Gastrocnemius medialis (tissue), 4 donors: ENCODE measurements at regions not wholly inside any gene's neighbourhood (a gene's known extent, or its start where the extent isn't known, plus 50 kb on each side); places are given as distances from the start of the nearest gene placed in this dataset.
A peak's percentile ranks its signal among the peaks of the same experiment; 100 is the strongest.

Experiments
- ATAC-seq, 2 donors: fragments of 150-250 bp; one replicate each; pipeline ENCODE4 v1.9.1; 2016
- DNase-seq, 2 donors: peaks; one replicate each; pipeline ENCODE4 v3.0.0-alpha.2; 2019
- H3K27ac ChIP-seq, 4 donors: fragments of 200-600 bp; sonication (generic); 1 replicate in 1 of 4; 2 replicates in 3 of 4; pipeline ENCODE4 v1.5.1; 2016 to 2018; ENCODE audit warnings: mild to moderate bottlenecking in 2 of 4, moderate library complexity in 1 of 4
- H3K27me3 ChIP-seq, 3 donors: fragments of 200-600 bp; sonication (generic) in 2 of 3; 1 replicate in 1 of 3; 2 replicates in 2 of 3; pipeline versions ENCODE4 v1.5.1 to v1.6.0; 2016 to 2019; ENCODE audit warnings: mild to moderate bottlenecking in 1 of 3, moderate library complexity in 1 of 3
- H3K36me3 ChIP-seq, 2 donors: fragments of 200-600 bp; sonication (generic) in 1 of 2; one replicate each; pipeline ENCODE4 v1.5.1; 2017 to 2018
- H3K4me1 ChIP-seq, 2 donors: fragments of 200-600 bp; sonication (generic) in 1 of 2; one replicate each; pipeline ENCODE4 v1.5.1; 2016 to 2017; ENCODE audit warnings: mild to moderate bottlenecking in 2 of 2
- H3K4me3 ChIP-seq, 4 donors: fragments of 200-600 bp; sonication (generic) in 3 of 4; 1 replicate in 1 of 4; 2 replicates in 3 of 4; pipeline ENCODE4 v1.5.1; 2016 to 2019; ENCODE audit warnings: mild to moderate bottlenecking in 2 of 4
- H3K9me3 ChIP-seq, 3 donors: fragments of 200-600 bp; sonication (generic) in 2 of 3; 1 replicate in 1 of 3; 2 replicates in 2 of 3; pipeline ENCODE4 v1.5.1; 2016 to 2019
- CTCF ChIP-seq, 5 experiments: fragments of 450-650 bp in 3 of 5; fragments of 200-600 bp in 2 of 5; sonication (generic) in 2 of 5; IDR thresholded peaks in 4 of 5; conservative IDR thresholded peaks in 1 of 5; 1 replicate in 4 of 5; 2 replicates in 1 of 5; pipeline ENCODE4 v1.5.1; 2016 to 2019; ENCODE audit warnings: antibody characterized with exemption in 5 of 5, mild to moderate bottlenecking in 3 of 5, moderate library complexity in 3 of 5
- POLR2A ChIP-seq, 2 donors: fragments of 450-650 bp; IDR thresholded peaks; one replicate each; pipeline ENCODE4 v1.6.1; 2017; ENCODE audit warnings: antibody characterized with exemption in 2 of 2, mild to moderate bottlenecking in 2 of 2, moderate library complexity in 2 of 2
- in situ Hi-C, 4 donors: fragments of 200-750 bp; cut with MboI; loops; one replicate each; pipeline versions ENCODE4 v1.15.0 to v1.8.0; 2017; ENCODE audit warnings: low sequenced_read_pairs in 4 of 4
- intact Hi-C: fragments of 100-400 bp; cut with DNase I; formaldehyde crosslinking; loops from one replicate; pipeline ENCODE4 v1.15.1; 2023; ENCODE audit warnings: low total_unique reads

- H3K4me1 ChIP-seq: no peaks in the 10 kb centered on the region
- peaks cover 20 to 23% (median 22%) of the 10 kb centered on the region in 3 donors for H3K27me3 ChIP-seq
- intact Hi-C loops (loop anchor here (10.0 kb wide), 1 partner anchor 258 kb away; no protein-coding TSS in a partner anchor), in situ Hi-C loops (loop anchor here (25.0 kb wide), 2 partner anchors 255 to 480 kb away; no protein-coding TSS in a partner anchor)
- H3K4me3 ChIP-seq: no peak overlapping the region
- no peak for DNase-seq
- no peaks in the 10 kb centered on the region for H3K36me3 ChIP-seq
- no peak for ATAC-seq
- no peaks in the 10 kb centered on the region for H3K9me3 ChIP-seq
- TF ChIP-seq POLR2A (IDR thresholded peaks at IDR 0.05): no peak
- no peak for TF ChIP-seq CTCF (IDR thresholded peaks at IDR 0.05 in 4 of 5, conservative IDR thresholded peaks at IDR 0.05 in 1 of 5)
- H3K27ac ChIP-seq: no peak overlapping the region
Observed at GRCh38 chr5:1642621-1643061, 118.9 kb upstream of the LPCAT1 start.

GRCh38 chr5:1642221-1642620 is 118.5 kb upstream of the LPCAT1 start:
- intact Hi-C loops (loop anchor here (10.0 kb wide), 1 partner anchor 257 kb away; no protein-coding TSS in a partner anchor), in situ Hi-C loops (loop anchor here (25.0 kb wide), 2 partner anchors 255 to 480 kb away; no protein-coding TSS in a partner anchor)

DNA sequence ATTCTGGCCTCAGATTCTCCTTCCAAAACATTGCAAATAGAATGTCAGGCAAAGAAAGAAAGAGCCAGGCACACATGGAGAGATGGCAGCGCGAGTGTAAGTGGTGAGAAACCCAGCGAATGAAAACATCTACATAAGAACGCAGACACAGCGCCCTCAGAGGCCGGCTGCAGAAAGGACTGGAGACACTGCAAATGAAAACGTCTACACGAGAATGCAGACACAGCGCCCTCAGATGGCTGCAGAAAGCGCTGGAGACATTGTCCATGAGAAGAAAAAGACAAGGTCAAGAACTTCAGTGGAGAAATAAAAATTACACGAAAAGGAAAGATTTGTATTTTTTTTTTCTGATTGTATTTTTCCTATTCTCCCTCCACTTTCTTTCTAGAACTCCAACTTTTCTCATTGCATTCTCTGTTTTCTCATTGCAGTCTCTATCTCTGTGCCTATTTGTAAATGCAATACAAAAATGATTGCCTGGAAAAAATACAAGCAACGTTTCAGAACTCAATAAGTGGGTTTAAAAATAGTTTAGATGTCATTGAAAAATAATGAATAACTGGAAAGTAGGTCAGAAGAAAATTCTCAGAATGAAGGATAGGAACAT is 117.9 kb upstream of the LPCAT1 start:
- in situ Hi-C loops: loop anchor here (25.0 kb wide), 2 partner anchors 254 to 479 kb away; no protein-coding TSS in a partner anchor
- ATAC-seq: peak in 1 of 2 donors; percentile 76
- Histone ChIP-seq H3K27ac (no peak overlapping the region), H3K4me3 (no peak overlapping the region), H3K27me3 (peaks cover 20 to 23% (median 22%) of the 10 kb centered on the region in 3 donors), H3K36me3 (no peaks in the 10 kb centered on the region), H3K4me1 (no peaks in the 10 kb centered on the region), H3K9me3 (no peaks in the 10 kb centered on the region)
- peak; percentile 25 to 58 for DNase-seq
- TF ChIP-seq POLR2A (IDR thresholded peaks at IDR 0.05) (no peak), CTCF (IDR thresholded peaks at IDR 0.05 in 4 of 5, conservative IDR thresholded peaks at IDR 0.05 in 1 of 5) (peak in 4 of 5 experiments; percentile 30 to 55 (median 41))
- intact Hi-C loops: loop anchor here (10.0 kb wide), 1 partner anchor 257 kb away; no protein-coding TSS in a partner anchor

More at GRCh38 chr5:1642221-1642620, 118.5 kb upstream of the LPCAT1 start:
- no peaks in the 10 kb centered on the region for H3K36me3 ChIP-seq
- H3K27me3 ChIP-seq: peaks cover 20 to 23% (median 22%) of the 10 kb centered on the region in 3 donors
- H3K27ac ChIP-seq: no peak overlapping the region
- H3K9me3 ChIP-seq: no peaks in the 10 kb centered on the region
- ATAC-seq: no peak
- TF ChIP-seq POLR2A (IDR thresholded peaks at IDR 0.05): no peak
- no peak for TF ChIP-seq CTCF (IDR thresholded peaks at IDR 0.05 in 4 of 5, conservative IDR thresholded peaks at IDR 0.05 in 1 of 5)
- no peak overlapping the region for H3K4me3 ChIP-seq
- DNase-seq: no peak
- no peaks in the 10 kb centered on the region for H3K4me1 ChIP-seq

GRCh38 chr5:1641041-1641440 is 117.3 kb upstream of the LPCAT1 start:
- intact Hi-C loops: loop anchor here (10.0 kb wide), 1 partner anchor 256 kb away; no protein-coding TSS in a partner anchor
- in situ Hi-C loops: loop anchor here (25.0 kb wide), 2 partner anchors 254 to 479 kb away; no protein-coding TSS in a partner anchor

More at GRCh38 chr5:1641041-1641440, 117.3 kb upstream of the LPCAT1 start:
- H3K4me3 ChIP-seq: no peak overlapping the region
- no peaks in the 10 kb centered on the region for H3K36me3 ChIP-seq
- H3K9me3 ChIP-seq: no peaks in the 10 kb centered on the region
- H3K27ac ChIP-seq: no peak overlapping the region
- H3K4me1 ChIP-seq: no peaks in the 10 kb centered on the region
- H3K27me3 ChIP-seq: peaks cover 20 to 23% (median 22%) of the 10 kb centered on the region in 3 donors
- DNase-seq (no peak), ATAC-seq (no peak)
- TF ChIP-seq CTCF (IDR thresholded peaks at IDR 0.05 in 4 of 5, conservative IDR thresholded peaks at IDR 0.05 in 1 of 5) (no peak), POLR2A (IDR thresholded peaks at IDR 0.05) (no peak)
